Trophoblast cell (in vitro differentiated cells and primary cell): ENCODE measurements at regions not wholly inside any gene's neighbourhood (a gene's known extent, or its start where the extent isn't known, plus 50 kb on each side); places are given as distances from the start of the nearest gene placed in this dataset.

Experiments
- DNase-seq, 2 donors: peaks; one replicate each; pipeline ENCODE4 v3.0.0-alpha.2; 2016
- H2AFZ ChIP-seq: 2 replicates; pipeline ENCODE4 v1.6.1; 2013; ENCODE audit warnings: low read length, moderate library complexity, mild to moderate bottlenecking; ENCODE audit not compliant: insufficient read depth, poor library complexity
- H2AK5ac ChIP-seq: 2 replicates; pipeline ENCODE4 v1.6.1; 2013; ENCODE audit warnings: mild to moderate bottlenecking, low read length
- H2BK120ac ChIP-seq: 2 replicates; pipeline ENCODE4 v1.6.1; 2013; ENCODE audit warnings: low read length, mild to moderate bottlenecking, moderate library complexity; ENCODE audit not compliant: insufficient read depth, poor library complexity
- H2BK12ac ChIP-seq: 2 replicates; pipeline ENCODE4 v1.6.1; 2013; ENCODE audit warnings: mild to moderate bottlenecking, low read length, moderate library complexity
- H2BK5ac ChIP-seq: 2 replicates; pipeline ENCODE4 v1.6.1; 2013; ENCODE audit warnings: low read length, low read depth, moderate library complexity, mild to moderate bottlenecking; ENCODE audit not compliant: poor library complexity
- H3K14ac ChIP-seq: 2 replicates; pipeline ENCODE4 v1.6.1; 2013; ENCODE audit warnings: mild to moderate bottlenecking, low read length
- H3K18ac ChIP-seq: 2 replicates; pipeline ENCODE4 v1.6.1; 2013; ENCODE audit warnings: mild to moderate bottlenecking, low read length
- H3K23ac ChIP-seq: 2 replicates; pipeline ENCODE4 v1.6.1; 2013; ENCODE audit warnings: low read length
- H3K27ac ChIP-seq: 2 replicates; pipeline ENCODE4 v1.5.1; 2013; ENCODE audit warnings: low read depth, mild to moderate bottlenecking, inconsistent platforms, low read length, moderate library complexity
- H3K27me3 ChIP-seq: 2 replicates; pipeline ENCODE4 v1.6.1; 2013; ENCODE audit warnings: inconsistent platforms, mild to moderate bottlenecking, low read length, moderate library complexity; ENCODE audit not compliant: insufficient read depth
- H3K36me3 ChIP-seq, 2 experiments: 1 replicate in 1 of 2; 2 replicates in 1 of 2; pipeline ENCODE4 v1.6.1; 2013; ENCODE audit warnings: low read length in 2 of 2, mild to moderate bottlenecking in 2 of 2, moderate library complexity in 1 of 2; ENCODE audit not compliant: insufficient read depth in 2 of 2, control insufficient read depth in 1 of 2
- H3K4ac ChIP-seq: 2 replicates; pipeline ENCODE4 v1.6.1; 2013; ENCODE audit warnings: low read depth, mild to moderate bottlenecking, low read length, moderate library complexity
- H3K4me1 ChIP-seq, 2 experiments: 1 replicate in 1 of 2; 2 replicates in 1 of 2; pipeline ENCODE4 v1.6.1; 2013; ENCODE audit warnings: low read length in 2 of 2, mild to moderate bottlenecking in 2 of 2, moderate library complexity in 1 of 2; ENCODE audit not compliant: insufficient read depth in 2 of 2, control insufficient read depth in 1 of 2
- H3K4me2 ChIP-seq: 2 replicates; pipeline ENCODE4 v1.6.1; 2013; ENCODE audit warnings: inconsistent platforms, mild to moderate bottlenecking, low read length, moderate library complexity
- H3K4me3 ChIP-seq: 2 replicates; pipeline ENCODE4 v1.5.1; 2013; ENCODE audit warnings: mild to moderate bottlenecking, low read depth, low read length, inconsistent platforms
- H3K79me1 ChIP-seq: one replicate; pipeline ENCODE4 v1.6.1; 2013; ENCODE audit warnings: low read length
- H3K79me2 ChIP-seq: 2 replicates; pipeline ENCODE4 v1.6.1; 2013; ENCODE audit warnings: low read length, mild to moderate bottlenecking; ENCODE audit not compliant: control insufficient read depth, insufficient read depth, poor library complexity
- H3K9ac ChIP-seq: 2 replicates; pipeline ENCODE4 v1.6.1; 2013; ENCODE audit warnings: mild to moderate bottlenecking, low read length
- H3K9me3 ChIP-seq: 2 replicates; pipeline ENCODE4 v1.6.1; 2013; ENCODE audit warnings: low read depth, mild to moderate bottlenecking, control low read depth, inconsistent platforms, low read length; ENCODE audit not compliant: insufficient read depth
- H4K12ac ChIP-seq: 2 replicates; pipeline ENCODE4 v1.6.1; 2013; ENCODE audit warnings: low read depth, mild to moderate bottlenecking, low read length, moderate library complexity
- H4K8ac ChIP-seq: 2 replicates; pipeline ENCODE4 v1.6.1; 2013; ENCODE audit warnings: low read depth, mild to moderate bottlenecking, low read length, moderate library complexity
- H4K91ac ChIP-seq: one replicate; pipeline ENCODE4 v1.6.1; 2013; ENCODE audit warnings: low read depth, mild to moderate bottlenecking, low read length, moderate library complexity
- WGBS: extraction: QIAGEN DNeasy Blood & Tissue Kit; methylation state at CpG from one replicate; pipeline ENCODE4 v1.1.7; 2013; ENCODE audit warnings: missing lambda C conversion rate; ENCODE audit not compliant: insufficient read length, insufficient coverage; ENCODE audit errors: extremely low coverage; 5-methylcytosine and 5-hydroxymethylcytosine counted together

GRCh38 chr16:48446534-48446920 lies 61.3 kb upstream of the SIAH1 start:
- no peak overlapping the region for H3K4ac ChIP-seq
- no peak for DNase-seq
- no peak overlapping the region for H2BK12ac ChIP-seq
- no peaks in the 10 kb centered on the region for H3K36me3 ChIP-seq
- H3K9ac ChIP-seq = no peak overlapping the region
- H2AFZ ChIP-seq = no peak overlapping the region
- H3K14ac ChIP-seq = no peak overlapping the region
- no peak overlapping the region for H3K18ac ChIP-seq
- H2BK120ac ChIP-seq = no peak overlapping the region
- H3K9me3 ChIP-seq = no peaks in the 10 kb centered on the region
- H3K79me2 ChIP-seq = no peaks in the 10 kb centered on the region
- no peaks in the 10 kb centered on the region for H3K27me3 ChIP-seq
- no peak overlapping the region for H3K27ac ChIP-seq
- no peak overlapping the region for H3K4me2 ChIP-seq
- no peak overlapping the region for H2AK5ac ChIP-seq
- H4K12ac ChIP-seq = no peak overlapping the region
- H3K4me1 ChIP-seq = peaks cover 0 to 2% of the 10 kb centered on the region in 2 experiments
- no peaks in the 10 kb centered on the region for H3K79me1 ChIP-seq
- no peak overlapping the region for H4K8ac ChIP-seq
- H3K23ac ChIP-seq = no peak overlapping the region
- H3K4me3 ChIP-seq = no peak overlapping the region
- H2BK5ac ChIP-seq = no peak overlapping the region
- WGBS = no CpG with 5 or more reads among the region's 5 CpGs
- H4K91ac ChIP-seq = no peak overlapping the region

- H2BK120ac ChIP-seq = no peak overlapping the region
- no peak overlapping the region for H3K4ac ChIP-seq
- no peaks in the 10 kb centered on the region for H3K36me3 ChIP-seq
- no CpG with 5 or more reads among the region's 8 CpGs for WGBS
- H4K8ac ChIP-seq = no peak overlapping the region
- H3K9me3 ChIP-seq = no peaks in the 10 kb centered on the region
- H2AFZ ChIP-seq = no peak overlapping the region
- no peak overlapping the region for H4K12ac ChIP-seq
- H3K4me1 ChIP-seq = peaks cover 0 to 2% of the 10 kb centered on the region in 2 experiments
- no peak overlapping the region for H2AK5ac ChIP-seq
- H3K18ac ChIP-seq = no peak overlapping the region
- no peak overlapping the region for H4K91ac ChIP-seq
- H3K14ac ChIP-seq = no peak overlapping the region
- H2BK5ac ChIP-seq = no peak overlapping the region
- H3K4me3 ChIP-seq = no peak overlapping the region
- H3K23ac ChIP-seq = no peak overlapping the region
- no peaks in the 10 kb centered on the region for H3K79me2 ChIP-seq
- H3K27me3 ChIP-seq = no peaks in the 10 kb centered on the region
- DNase-seq = no peak
- H3K9ac ChIP-seq = no peak overlapping the region
- no peak overlapping the region for H2BK12ac ChIP-seq
- no peaks in the 10 kb centered on the region for H3K79me1 ChIP-seq
- no peak overlapping the region for H3K4me2 ChIP-seq
- no peak overlapping the region for H3K27ac ChIP-seq
Observed at GRCh38 chr16:48445782-48446533, 60.7 kb upstream of the SIAH1 start.

- Histone ChIP-seq H3K18ac (no peak overlapping the region), H3K9me3 (no peaks in the 10 kb centered on the region)
- no CpG with 5 or more reads among the region's 6 CpGs for WGBS
Observed at GRCh38 chr16:48444574-48444973, 59.4 kb upstream of the SIAH1 start.

DNA sequence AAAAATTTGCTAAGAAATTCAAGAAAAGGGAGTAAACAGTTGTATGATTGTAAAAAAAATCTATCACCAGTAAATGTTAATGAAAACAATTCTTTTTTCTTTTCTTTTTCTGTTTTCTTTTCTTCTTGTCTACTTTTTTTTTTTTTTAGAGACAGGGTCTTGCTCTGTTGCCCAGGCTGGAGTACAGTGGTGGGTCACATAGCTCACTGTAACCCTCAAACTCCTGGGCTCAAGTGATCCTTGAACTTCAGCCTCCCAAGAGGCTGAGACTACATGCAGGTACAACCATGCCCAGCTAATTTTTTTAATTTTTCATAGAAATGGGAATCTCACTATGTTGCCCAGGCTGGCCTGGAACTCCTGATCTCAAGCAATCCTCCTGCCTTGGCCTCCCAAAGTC lies 57.2 kb upstream of the SIAH1 start:
- Histone ChIP-seq H2AK5ac (no peak overlapping the region), H3K4me2 (no peak overlapping the region), H3K79me2 (no peaks in the 10 kb centered on the region), H3K4me3 (no peak overlapping the region), H4K8ac (no peak overlapping the region), H3K4ac (no peak overlapping the region), H2AFZ (no peak overlapping the region), H3K79me1 (no peaks in the 10 kb centered on the region), H3K9me3 (no peaks in the 10 kb centered on the region), H3K14ac (no peak overlapping the region), H4K91ac (no peak overlapping the region), H3K27me3 (no peaks in the 10 kb centered on the region), H3K18ac (no peak overlapping the region), H3K9ac (no peak overlapping the region), H3K27ac (no peak overlapping the region), H2BK5ac (no peak overlapping the region), H3K4me1 (peaks cover 0 to 2% of the 10 kb centered on the region in 2 experiments), H3K23ac (no peak overlapping the region), H3K36me3 (no peaks in the 10 kb centered on the region), H4K12ac (no peak overlapping the region), H2BK120ac (no peak overlapping the region), H2BK12ac (no peak overlapping the region)
- DNase-seq = no peak

More at GRCh38 chr16:48444574-48444973, 59.4 kb upstream of the SIAH1 start:
- no peak overlapping the region for H2BK5ac ChIP-seq
- H3K36me3 ChIP-seq = no peaks in the 10 kb centered on the region
- H3K79me2 ChIP-seq = no peaks in the 10 kb centered on the region
- H4K8ac ChIP-seq = no peak overlapping the region
- no peaks in the 10 kb centered on the region for H3K79me1 ChIP-seq
- H3K23ac ChIP-seq = no peak overlapping the region
- H2BK12ac ChIP-seq = no peak overlapping the region
- H4K91ac ChIP-seq = no peak overlapping the region
- no peak overlapping the region for H2BK120ac ChIP-seq
- no peak overlapping the region for H3K4ac ChIP-seq
- no peak overlapping the region for H3K9ac ChIP-seq
- peaks cover 0 to 2% of the 10 kb centered on the region in 2 experiments for H3K4me1 ChIP-seq
- no peak overlapping the region for H3K27ac ChIP-seq
- no peak overlapping the region for H3K14ac ChIP-seq
- H3K4me3 ChIP-seq = no peak overlapping the region
- no peak overlapping the region for H4K12ac ChIP-seq
- H3K27me3 ChIP-seq = no peaks in the 10 kb centered on the region
- no peak overlapping the region for H3K4me2 ChIP-seq
- H2AFZ ChIP-seq = peak overlapping the region; percentile 10
- DNase-seq = peak; percentile 30 to 71
- no peak overlapping the region for H2AK5ac ChIP-seq
